ENCODE measurements at regions not wholly inside any gene's neighbourhood (a gene's known extent, or its start where the extent isn't known, plus 50 kb on each side); places are given as distances from the start of the nearest gene placed in this dataset.

- DNase-seq (ENCODE audit: low spot score) = no peak
- in situ Hi-C loops (cut with MboI; ENCODE audit: low pct_unique_long_range_greater_than_20kb, low sequenced_read_pairs, unreplicated experiment) = no loop called here
Measured at GRCh38 chr9:649128-650074, 192.1 kb upstream of the DMRT1 start.

GRCh38 chr9:650362-650761 lies 191.1 kb upstream of the DMRT1 start:
- TF ChIP-seq CTCF (IDR thresholded peaks at IDR 0.05; ENCODE audit: extremely low read depth, insufficient read depth, missing control alignments) = no peak
- in situ Hi-C loops (cut with MboI; ENCODE audit: low pct_unique_long_range_greater_than_20kb, low sequenced_read_pairs, unreplicated experiment) = no loop called here
- DNase-seq (ENCODE audit: low spot score) = no peak

More at GRCh38 chr9:649128-650074, 192.1 kb upstream of the DMRT1 start:
- TF ChIP-seq CTCF (IDR thresholded peaks at IDR 0.05; ENCODE audit: extremely low read depth, insufficient read depth, missing control alignments) = no peak

- DNase-seq (ENCODE audit: low spot score) = no peak
- in situ Hi-C loops (cut with MboI; ENCODE audit: low pct_unique_long_range_greater_than_20kb, low sequenced_read_pairs, unreplicated experiment) = no loop called here
- TF ChIP-seq CTCF (IDR thresholded peaks at IDR 0.05; ENCODE audit: extremely low read depth, insufficient read depth, missing control alignments) = no peak
Measured at GRCh38 chr9:651371-651770, 190.1 kb upstream of the DMRT1 start.

- in situ Hi-C loops (cut with MboI; ENCODE audit: low pct_unique_long_range_greater_than_20kb, low sequenced_read_pairs, unreplicated experiment) = no loop called here
- no peak for TF ChIP-seq CTCF (IDR thresholded peaks at IDR 0.05; ENCODE audit: extremely low read depth, insufficient read depth, missing control alignments)
- DNase-seq (ENCODE audit: low spot score) = no peak
Measured at GRCh38 chr9:652914-653313, 188.6 kb upstream of the DMRT1 start.

- in situ Hi-C loops (cut with MboI; ENCODE audit: low pct_unique_long_range_greater_than_20kb, low sequenced_read_pairs, unreplicated experiment) = no loop called here
- no peak for TF ChIP-seq CTCF (IDR thresholded peaks at IDR 0.05; ENCODE audit: extremely low read depth, insufficient read depth, missing control alignments)
- DNase-seq (ENCODE audit: low spot score) = no peak
Measured at GRCh38 chr9:653421-653820, 188.1 kb upstream of the DMRT1 start.

- in situ Hi-C loops (cut with MboI; ENCODE audit: low pct_unique_long_range_greater_than_20kb, low sequenced_read_pairs, unreplicated experiment) = no loop called here
- no peak for DNase-seq (ENCODE audit: low spot score)
- no peak for TF ChIP-seq CTCF (IDR thresholded peaks at IDR 0.05; ENCODE audit: extremely low read depth, insufficient read depth, missing control alignments)
Measured at GRCh38 chr9:653856-654387, 187.6 kb upstream of the DMRT1 start.
